Stimulated activated CD8-positive, alpha-beta memory T cell treated with anti-CD3 and anti-CD28 coated beads, Interleukin-12 subunit alpha, Interleukin-12 subunit beta, amount 100 ng/mL, for 24 hours (primary cell): ENCODE measurements at regions not wholly inside any gene's neighbourhood (a gene's known extent, or its start where the extent isn't known, plus 50 kb on each side); places are given as distances from the start of the nearest gene placed in this dataset.
"Not testable (repeated sequence)": the region's sequence is repeated elsewhere in the genome, so short reads cannot be mapped to it uniquely, and the experiment has no call there.

Experiments
- DNase-seq: peaks from one replicate; pipeline ENCODE4 v3.0.0-alpha.2; 2020; ENCODE audit errors: extremely low read depth

GRCh38 chr17:5747276-5747675 is 163.0 kb upstream of the NLRP1 start:
- no peak for DNase-seq

GRCh38 chr17:5747964-5748363 is 163.7 kb upstream of the NLRP1 start:
- DNase-seq = no peak

GRCh38 chr17:5753421-5753820 is 169.1 kb upstream of the NLRP1 start:
- DNase-seq = no peak

- no peak for DNase-seq
Observed at GRCh38 chr17:5757314-5757907, 173.1 kb upstream of the NLRP1 start.

GRCh38 chr17:5758651-5759050 is 174.3 kb upstream of the NLRP1 start:
- DNase-seq = no peak

- DNase-seq = no peak
Observed at GRCh38 chr17:5759501-5759925, 175.2 kb upstream of the NLRP1 start.

- DNase-seq = no peak
Observed at GRCh38 chr17:5762191-5762590, 177.9 kb upstream of the NLRP1 start.

GRCh38 chr17:5763595-5764306 is 179.4 kb upstream of the NLRP1 start:
- no peak for DNase-seq

GRCh38 chr17:5769593-5770354 is 185.5 kb upstream of the NLRP1 start:
- no peak for DNase-seq

GRCh38 chr17:5770441-5771270 is 186.3 kb upstream of the NLRP1 start:
- DNase-seq = no peak

- not testable (repeated sequence) for DNase-seq
Observed at GRCh38 chr17:5771271-5771577, 186.9 kb upstream of the NLRP1 start.

GRCh38 chr17:5772017-5772416 is 187.7 kb upstream of the NLRP1 start:
- DNase-seq = not testable (repeated sequence)

GRCh38 chr17:5772720-5773119 is 188.4 kb upstream of the NLRP1 start:
- DNase-seq = no peak

- no peak for DNase-seq
Observed at GRCh38 chr17:5773816-5774360, 189.6 kb upstream of the NLRP1 start.

GRCh38 chr17:5775098-5775497 is 190.8 kb upstream of the NLRP1 start:
- no peak for DNase-seq

- no peak for DNase-seq
Observed at GRCh38 chr17:5780476-5780875, 196.2 kb upstream of the NLRP1 start.

- no peak for DNase-seq
Observed at GRCh38 chr17:5781236-5781927, 197.1 kb upstream of the NLRP1 start.

- no peak for DNase-seq
Observed at GRCh38 chr17:5783269-5783668, 199.0 kb upstream of the NLRP1 start.

GRCh38 chr17:5783851-5784250 is 199.5 kb upstream of the NLRP1 start:
- no peak for DNase-seq

GRCh38 chr17:5784791-5785190 is 200.5 kb upstream of the NLRP1 start:
- DNase-seq = no peak

GRCh38 chr17:5785338-5785737 is 201.0 kb upstream of the NLRP1 start:
- no peak for DNase-seq
